ENCODE measurements at regions not wholly inside any gene's neighbourhood (a gene's known extent, or its start where the extent isn't known, plus 50 kb on each side); places are given as distances from the start of the nearest gene placed in this dataset.

GRCh38 chr11:28393348-28393747 is 285.2 kb downstream of the METTL15 start:
- TF ChIP-seq ZNF274 (IDR thresholded peaks at IDR 0.05; ENCODE audit: low read depth, low read length) (no peak), SUZ12 (IDR thresholded peaks at IDR 0.05; ENCODE audit: extremely low read depth, insufficient read depth, insufficient read length) (no peak)

All from NT2/D1 (cell line).